Kidney glomerular epithelial cell (primary cell): ENCODE measurements at regions not wholly inside any gene's neighbourhood (a gene's known extent, or its start where the extent isn't known, plus 50 kb on each side); places are given as distances from the start of the nearest gene placed in this dataset.
"Not testable (repeated sequence)": the region's sequence is repeated elsewhere in the genome, so short reads cannot be mapped to it uniquely, and the experiment has no call there.

Experiments
- DNase-seq: peaks from one replicate; lab custom pipeline; 2025; lab: John Stamatoyannopoulos, UW

DNA sequence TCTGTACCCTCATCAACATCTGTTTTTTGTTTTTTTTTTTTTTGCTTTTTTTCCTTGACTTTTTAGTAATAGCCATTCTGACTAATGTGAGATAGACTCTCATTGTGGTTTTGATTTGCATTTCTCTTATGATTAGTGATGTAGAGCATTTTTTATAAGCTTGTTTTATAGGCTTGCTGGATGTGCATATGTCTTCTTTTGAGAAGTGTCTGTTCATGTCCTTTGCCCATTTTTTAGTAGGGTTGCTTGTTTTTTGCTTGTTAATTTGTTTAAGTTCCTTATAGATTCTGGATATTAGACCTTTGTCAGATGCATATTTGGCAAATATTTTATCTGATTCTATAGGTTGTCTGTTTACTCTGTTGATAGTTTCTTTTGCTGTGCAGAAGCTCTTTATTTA lies 53.5 kb upstream of the FAR1 start:
- DNase-seq: not testable (repeated sequence)

GRCh38 chr11:13608656-13609055 lies 59.8 kb upstream of the FAR1 start:
- no peak for DNase-seq

GRCh38 chr11:13606701-13607100 lies 61.8 kb upstream of the FAR1 start:
- DNase-seq: no peak

DNA sequence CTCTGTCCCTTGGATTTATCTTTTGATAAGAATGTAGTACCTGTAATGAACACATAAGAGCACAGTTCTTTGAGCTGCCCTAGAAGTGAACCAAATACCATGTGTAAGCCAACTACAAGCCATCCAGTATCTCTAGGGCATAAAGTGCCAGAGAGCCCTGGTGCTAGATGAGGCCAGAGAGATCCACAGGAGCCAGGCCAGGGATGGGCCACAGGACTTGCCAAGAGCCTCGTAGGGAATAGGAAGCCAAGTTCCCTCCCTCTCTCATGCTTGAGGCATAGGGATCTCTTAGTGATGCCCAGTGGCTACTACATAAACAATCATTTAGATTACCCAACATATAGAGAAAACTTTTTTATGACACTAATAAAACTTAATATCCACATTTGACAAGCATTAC lies 64.8 kb upstream of the FAR1 start:
- DNase-seq: no peak

GRCh38 chr11:13602844-13603243 lies 65.6 kb upstream of the FAR1 start:
- DNase-seq: no peak

- no peak for DNase-seq
Observed at GRCh38 chr11:13596611-13597326, 71.7 kb upstream of the FAR1 start.

- peak; percentile 1 for DNase-seq
Observed at GRCh38 chr11:13595166-13595565, 73.3 kb upstream of the FAR1 start.

DNA sequence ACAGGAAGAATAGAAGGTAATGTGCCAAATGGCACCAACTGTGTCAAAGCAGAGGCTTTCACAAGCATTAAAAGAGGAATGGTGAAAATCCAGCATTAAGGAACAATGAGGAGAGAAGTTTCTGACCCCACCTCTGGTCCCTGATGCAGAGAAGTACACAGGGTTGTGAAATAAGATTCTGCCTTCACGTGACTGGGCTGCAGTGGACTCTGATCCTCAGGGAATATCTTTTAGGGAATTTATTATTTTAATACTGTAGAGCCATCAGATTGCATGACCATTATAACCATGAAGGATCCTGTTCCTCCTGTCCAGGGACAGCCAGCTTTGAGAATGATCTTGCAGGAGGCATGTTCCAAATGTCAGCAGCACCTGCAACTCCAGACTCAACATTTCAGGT lies 74.4 kb upstream of the FAR1 start:
- no peak for DNase-seq

DNA sequence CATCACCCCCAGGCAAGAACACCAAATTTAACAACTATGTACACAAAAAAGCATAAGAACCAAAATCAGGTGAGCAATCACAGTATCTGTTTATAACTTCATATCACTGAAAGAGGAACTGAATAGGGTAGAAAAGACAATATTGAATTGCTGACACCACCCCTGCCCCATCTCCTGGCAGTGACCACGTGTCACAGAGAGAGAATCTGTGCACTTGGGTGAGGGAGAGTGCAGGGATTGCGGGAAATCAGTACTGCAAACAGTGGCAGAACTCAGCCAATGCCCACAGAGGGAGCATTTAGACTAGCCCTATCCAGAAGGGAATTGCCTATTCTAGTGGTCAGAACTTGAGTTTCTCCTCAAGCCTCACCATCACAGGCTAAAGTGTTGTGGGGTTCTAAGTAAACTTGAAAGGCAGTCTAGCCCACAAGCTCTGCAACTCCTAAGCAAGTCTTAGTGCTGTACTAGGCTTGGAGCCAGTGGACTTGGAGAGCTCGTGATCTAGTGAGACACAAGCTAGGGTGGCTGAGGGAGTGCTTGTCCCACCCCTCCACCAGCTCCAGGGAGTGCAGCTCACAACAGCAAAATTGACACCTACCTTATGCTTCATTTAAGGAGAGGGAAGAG lies 82.8 kb upstream of the PTH start:
- no peak for DNase-seq

GRCh38 chr11:13577881-13578280 lies 82.1 kb upstream of the PTH start:
- DNase-seq: no peak

DNA sequence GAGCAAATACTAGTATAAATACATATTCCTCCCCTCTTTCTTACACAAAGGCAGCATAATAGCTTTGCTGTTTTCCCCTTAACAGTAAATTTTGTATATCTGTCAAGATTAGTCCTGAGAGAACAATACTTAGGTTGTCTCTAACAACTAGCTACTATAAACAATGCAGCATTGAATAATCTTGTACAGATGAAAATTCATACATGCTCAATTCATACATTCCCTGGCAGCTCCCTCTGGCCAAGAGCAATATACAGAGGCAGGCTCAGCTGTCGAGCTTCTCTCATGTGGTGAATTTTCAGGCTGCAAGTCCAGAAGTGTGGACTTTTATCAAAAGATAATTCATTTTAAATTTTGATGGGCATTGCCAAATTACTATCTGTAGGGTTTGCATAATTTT lies 81.2 kb upstream of the PTH start:
- no peak for DNase-seq

DNA sequence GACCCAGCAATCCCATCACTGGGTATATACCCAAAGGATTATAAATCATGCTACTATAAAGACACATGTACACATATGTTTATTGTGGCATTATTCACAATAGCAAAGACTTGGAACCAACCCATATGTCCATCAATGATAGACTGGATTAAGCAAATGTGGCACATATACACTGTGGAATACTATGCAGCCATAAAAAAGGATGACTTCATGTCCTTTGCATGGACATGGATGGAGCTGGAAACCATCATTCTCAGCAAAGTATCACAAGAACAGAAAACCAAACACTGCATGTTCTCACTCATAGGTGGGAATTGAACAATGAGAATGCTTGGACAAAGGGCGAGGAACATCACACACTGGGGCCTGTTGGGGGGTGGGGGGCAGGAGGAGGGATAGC lies 79.6 kb upstream of the PTH start:
- DNase-seq: not testable (repeated sequence)

GRCh38 chr11:13567551-13567950 lies 71.8 kb upstream of the PTH start:
- no peak for DNase-seq

DNA sequence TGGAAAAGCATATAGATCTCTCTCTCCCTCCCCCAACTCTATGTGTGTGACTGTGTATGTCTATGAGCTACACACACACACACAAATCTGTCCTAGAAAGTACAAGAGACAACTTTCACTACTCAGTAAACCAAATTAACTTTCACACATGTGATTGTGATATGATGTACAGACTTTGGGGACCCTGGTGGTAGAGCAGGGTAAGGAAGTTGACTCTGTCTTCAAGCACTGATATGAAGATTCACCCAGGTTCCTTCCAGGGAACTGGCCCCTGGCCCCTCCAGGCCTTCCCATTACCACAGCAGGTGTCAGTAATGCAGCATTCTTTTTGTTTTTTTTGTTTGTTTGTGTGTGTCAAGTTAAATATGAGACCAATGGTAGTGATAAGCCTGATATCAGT lies 66.1 kb upstream of the PTH start:
- no peak for DNase-seq

DNA sequence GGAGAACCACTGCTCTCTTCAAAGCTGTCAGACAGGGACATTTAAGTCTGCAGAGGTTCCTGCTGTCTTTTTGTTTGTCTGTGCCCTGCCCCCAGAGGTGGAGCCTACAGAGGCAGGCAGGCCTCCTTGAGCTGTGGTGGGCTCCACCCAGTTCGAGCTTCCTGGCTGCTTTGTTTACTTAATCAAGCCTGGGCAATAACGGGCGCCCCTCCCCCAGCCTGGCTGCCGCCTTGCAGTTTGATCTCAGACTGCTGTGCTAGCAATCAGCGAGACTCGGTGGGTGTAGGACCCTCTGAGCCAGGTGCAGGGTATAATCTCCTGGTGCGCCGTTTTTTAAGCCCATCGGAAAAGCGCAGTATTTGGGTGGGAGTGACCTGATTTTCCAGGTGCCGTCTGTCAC lies 64.5 kb upstream of the PTH start:
- not testable (repeated sequence) for DNase-seq

DNA sequence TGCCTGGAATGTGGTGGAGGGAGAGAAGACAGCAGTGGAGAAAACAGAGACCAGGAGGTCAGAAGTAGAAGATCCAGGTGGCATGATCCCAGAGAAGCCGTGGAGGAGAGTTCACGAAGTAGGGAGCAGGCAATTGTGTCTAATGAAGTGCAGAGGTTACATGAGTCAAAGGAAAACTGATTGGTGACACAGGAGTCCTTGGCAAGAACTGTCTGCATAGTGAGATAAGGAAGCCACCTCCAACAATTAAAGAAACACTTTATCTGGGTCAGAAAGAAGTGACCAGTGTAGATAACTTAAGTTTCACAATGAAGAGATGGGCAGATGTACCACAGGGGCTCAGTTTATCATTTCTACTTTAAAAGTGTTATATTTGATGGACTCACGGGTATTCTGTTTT lies 57.0 kb upstream of the PTH start:
- no peak for DNase-seq

- no peak for DNase-seq
Observed at GRCh38 chr11:13551834-13552233, 56.0 kb upstream of the PTH start.

GRCh38 chr11:13550761-13551160 lies 55.0 kb upstream of the PTH start:
- no peak for DNase-seq

DNA sequence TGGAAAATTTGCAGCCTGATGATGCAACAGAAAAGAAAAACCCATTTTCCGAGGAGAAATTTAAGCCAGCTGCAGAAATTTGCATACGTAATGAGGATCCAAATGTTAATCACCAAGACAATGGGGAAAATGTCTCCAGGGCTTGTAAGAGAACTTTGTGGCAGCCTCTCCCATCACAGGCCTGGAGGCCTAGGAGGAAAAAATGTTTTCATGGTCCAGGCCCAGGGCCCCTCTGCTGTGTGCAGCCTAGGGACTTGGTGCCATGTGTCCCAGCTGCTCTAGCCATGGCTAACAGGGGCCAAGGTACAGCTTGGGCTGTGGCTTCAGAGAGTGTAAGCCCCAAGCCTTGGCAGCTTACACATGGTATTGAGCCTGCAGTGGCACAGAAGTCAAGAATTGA lies 50.3 kb upstream of the PTH start:
- not testable (repeated sequence) for DNase-seq
